SK-N-SH (cell line): ENCODE measurements at regions not wholly inside any gene's neighbourhood (a gene's known extent, or its start where the extent isn't known, plus 50 kb on each side); places are given as distances from the start of the nearest gene placed in this dataset.

Experiments used
- CTCF ChIA-PET: fragments of 300-600, 350-600 bp; formaldehyde crosslinking; extraction: SDS; loops from one replicate; lab custom pipeline; 2021; lab: Yijun Ruan, JAX
- POLR2A ChIA-PET: fragments of 350-600 bp; sonication (Branson Sonifier 250); formaldehyde crosslinking; extraction: SDS; loops from one replicate; lab custom pipeline; 2020; ENCODE audit warnings: antibody characterized with exemption, inconsistent platforms; lab: Yijun Ruan, JAX
- DNase-seq: peaks from one replicate; pipeline ENCODE4 v3.0.0; 2012
- H2AFZ ChIP-seq: fragments of 200-600 bp; sonication (generic); 2 replicates; pipeline ENCODE4 v1.8.1; 2016; ENCODE audit warnings: antibody characterized with exemption, mild to moderate bottlenecking, low read depth
- H3F3A ChIP-seq: fragments of 200-600 bp; sonication (generic); replicated peaks from 2 replicates; pipeline ENCODE3; 2016; ENCODE audit warnings: antibody characterized with exemption, mild to moderate bottlenecking; ENCODE audit not compliant: insufficient read depth
- H3K27ac ChIP-seq, 2 experiments: fragments of 200-500 bp in 1 of 2; fragments of 200-600 bp in 1 of 2; sonication (Bioruptor generic) in 1 of 2; sonication (generic), shearing (Covaris generic) in 1 of 2; 2 replicates each; pipeline versions ENCODE4 v1.5.1 to v1.6.1; 2014 to 2016; ENCODE audit warnings: low read depth in 2 of 2, inconsistent platforms in 1 of 2, low read length in 1 of 2, mild to moderate bottlenecking in 1 of 2, mixed read lengths in 1 of 2
- H3K27me3 ChIP-seq: fragments of 200-600 bp; sonication (generic), shearing (Covaris generic); 2 replicates; pipeline ENCODE4 v1.6.1; 2016; ENCODE audit warnings: mixed run types; ENCODE audit not compliant: insufficient read depth
- H3K36me3 ChIP-seq, 2 experiments: fragments of 200-500 bp in 1 of 2; fragments of 200-600 bp in 1 of 2; sonication (Bioruptor generic) in 1 of 2; sonication (generic) in 1 of 2; replicated peaks in 1 of 2; 2 replicates each; pipeline versions ENCODE3 to v1.5.1; 2014 to 2016; ENCODE audit warnings: low read length in 1 of 2, mild to moderate bottlenecking in 1 of 2; ENCODE audit not compliant: insufficient read depth in 2 of 2, control insufficient read depth in 1 of 2
- H3K4me1 ChIP-seq, 2 experiments: fragments of 200-500 bp in 1 of 2; fragments of 200-600 bp in 1 of 2; sonication (Bioruptor generic) in 1 of 2; sonication (generic), shearing (Covaris generic) in 1 of 2; 2 replicates each; pipeline versions ENCODE4 v1.5.1 to v1.6.1; 2014 to 2016; ENCODE audit warnings: low read depth in 1 of 2, low read length in 1 of 2, mixed run types in 1 of 2; ENCODE audit not compliant: insufficient read depth in 2 of 2, control insufficient read depth in 1 of 2
- H3K4me2 ChIP-seq: fragments of 200-600 bp; sonication (generic), shearing (Covaris generic); 2 replicates; pipeline ENCODE4 v1.6.1; 2017; ENCODE audit warnings: mixed run types
- H3K4me3 ChIP-seq, 2 experiments: fragments of 200-500 bp in 1 of 2; fragments of 200-600 bp in 1 of 2; sonication (Bioruptor generic) in 1 of 2; sonication (generic), shearing (Covaris generic) in 1 of 2; 2 replicates each; pipeline versions ENCODE4 v1.5.1 to v1.8.1; 2014 to 2016; ENCODE audit warnings: low read depth in 2 of 2, inconsistent platforms in 1 of 2, low read length in 1 of 2, mild to moderate bottlenecking in 1 of 2, mixed read lengths in 1 of 2, moderate library complexity in 1 of 2
- H3K79me2 ChIP-seq: fragments of 200-600 bp; sonication (generic); 2 replicates; pipeline ENCODE4 v1.8.1; 2017; ENCODE audit warnings: mild to moderate bottlenecking; ENCODE audit not compliant: insufficient read depth
- H3K9ac ChIP-seq: fragments of 200-600 bp; sonication (generic); 2 replicates; pipeline ENCODE4 v1.6.1; 2017; ENCODE audit warnings: mixed run types
- H3K9me2 ChIP-seq: fragments of 200-600 bp; sonication (generic); 2 replicates; pipeline ENCODE4 v1.6.1; 2017; ENCODE audit warnings: mixed run types
- H3K9me3 ChIP-seq: fragments of 200-600 bp; sonication (generic); 2 replicates; pipeline ENCODE4 v1.6.1; 2017; ENCODE audit warnings: mixed run types, mild to moderate bottlenecking, moderate library complexity
- H4K20me1 ChIP-seq: fragments of 200-600 bp; sonication (generic); 2 replicates; pipeline ENCODE4 v1.6.1; 2017; ENCODE audit warnings: mild to moderate bottlenecking, mixed run types; ENCODE audit not compliant: insufficient read depth
- EP300 ChIP-seq, 2 experiments: IDR thresholded peaks; 2 replicates each; pipeline versions ENCODE4 v1.4.0 to v1.6.1; 2012; ENCODE audit warnings: borderline replicate concordance in 1 of 2, low read depth in 1 of 2, low read length in 1 of 2
- FOXJ3 ChIP-seq: sonication (generic); formaldehyde crosslinking; IDR thresholded peaks from 2 replicates; pipeline ENCODE4 v1.5.1; 2020; ENCODE audit warnings: mild to moderate bottlenecking, missing genetic modification reagents
- GATA2 ChIP-seq: sonication (generic); formaldehyde crosslinking; IDR thresholded peaks from 2 replicates; pipeline ENCODE4 v1.5.0; 2020; ENCODE audit warnings: mild to moderate bottlenecking, missing genetic modification reagents
- IRF3 ChIP-seq: fragments of 150-350 bp; IDR thresholded peaks from 2 replicates; pipeline ENCODE4 v1.6.1; 2016; ENCODE audit warnings: mild to moderate bottlenecking, low read depth, low read length
- MAX ChIP-seq: IDR thresholded peaks from 2 replicates; pipeline ENCODE4 v1.4.0; 2012; ENCODE audit warnings: low read depth
- MXI1 ChIP-seq: IDR thresholded peaks from 2 replicates; pipeline ENCODE4 v1.6.1; 2012; ENCODE audit warnings: mild to moderate bottlenecking, low read depth, low read length, improper control_type of control experiment
- NRF1 ChIP-seq: IDR thresholded peaks from 2 replicates; pipeline ENCODE4 v1.6.1; 2012; ENCODE audit warnings: low read depth, mild to moderate bottlenecking, low read length
- RXRA ChIP-seq: IDR thresholded peaks from 2 replicates; pipeline ENCODE4 v1.4.0; 2012; ENCODE audit warnings: low read depth, mild to moderate bottlenecking, borderline replicate concordance
- TEAD4 ChIP-seq: IDR thresholded peaks from 2 replicates; pipeline ENCODE4 v1.4.0; 2012; ENCODE audit warnings: mild to moderate bottlenecking, borderline replicate concordance; ENCODE audit not compliant: insufficient read depth
- USF2 ChIP-seq: fragments of 150-350 bp; IDR thresholded peaks from 2 replicates; pipeline ENCODE4 v1.6.1; 2017; ENCODE audit warnings: antibody characterized with exemption, low read length, low read depth, borderline replicate concordance
- ZBTB33 ChIP-seq: IDR thresholded peaks from 2 replicates; pipeline ENCODE4 v1.4.0; 2012; ENCODE audit warnings: low read depth, borderline replicate concordance
- WGBS: methylation state at CpG from one replicate; pipeline ENCODE4 v1.1.6; 2017; ENCODE audit warnings: low lambda C conversion rate; 5-methylcytosine and 5-hydroxymethylcytosine counted together

- Histone ChIP-seq H3K4me3 (no peak overlapping the region), H3K79me2 (no peaks in the 10 kb centered on the region), H3K9ac (no peak overlapping the region), H4K20me1 (no peaks in the 10 kb centered on the region), H2AFZ (no peak overlapping the region), H3K4me2 (no peak overlapping the region), H3K9me2 (no peaks in the 10 kb centered on the region), H3K27ac (no peak overlapping the region), H3K4me1 (no peaks in the 10 kb centered on the region), H3F3A (no peaks in the 10 kb centered on the region), H3K9me3 (no peaks in the 10 kb centered on the region), H3K27me3 (peaks cover 60% of the 10 kb centered on the region), H3K36me3 (no peaks in the 10 kb centered on the region)
- ChIA-PET POLR2A (no interaction called here), CTCF (no interaction called here)
- WGBS = 11% methylated on average over 5 of the region's 5 CpGs
- TF ChIP-seq GATA2 (no peak), TEAD4 (no peak), EP300 (IDR thresholded peaks at IDR 0.05; ENCODE audit: borderline replicate concordance in 1 of 2, low read depth in 1 of 2, low read length in 1 of 2) (no peak), MAX (no peak), USF2 (no peak), FOXJ3 (CRISPR knock-in tag) (no peak), MXI1 (no peak)
- no peak for DNase-seq
These were observed 284.0 kb upstream of the RNF32 start for GRCh38 chr7:156356551-156356950.

- 4% methylated on average over 7 of the region's 7 CpGs for WGBS
- CTCF ChIA-PET = no interaction called here
These were observed 287.2 kb upstream of the RNF32 start for GRCh38 chr7:156353352-156353751.

More at GRCh38 chr7:156353352-156353751, 287.2 kb upstream of the RNF32 start:
- no peaks in the 10 kb centered on the region for H3K9me2 ChIP-seq
- H3K4me2 ChIP-seq = no peak overlapping the region
- no peaks in the 10 kb centered on the region for H3K36me3 ChIP-seq
- no peak overlapping the region for H2AFZ ChIP-seq
- TF ChIP-seq ZBTB33 (no peak), RXRA (no peak), IRF3 (no peak), NRF1 (no peak)
- H3K27me3 ChIP-seq = peaks cover 47% of the 10 kb centered on the region
- DNase-seq = no peak
- no peak overlapping the region for H3K9ac ChIP-seq
- no peaks in the 10 kb centered on the region for H3K4me1 ChIP-seq
- no peaks in the 10 kb centered on the region for H3F3A ChIP-seq
- H3K9me3 ChIP-seq = no peaks in the 10 kb centered on the region
- H3K79me2 ChIP-seq = no peaks in the 10 kb centered on the region
- POLR2A ChIA-PET = no interaction called here
- no peak overlapping the region for H3K27ac ChIP-seq
- no peaks in the 10 kb centered on the region for H4K20me1 ChIP-seq
- no peak overlapping the region for H3K4me3 ChIP-seq
